Liver (tissue), 8 donors: ENCODE measurements at regions not wholly inside any gene's neighbourhood (a gene's known extent, or its start where the extent isn't known, plus 50 kb on each side); places are given as distances from the start of the nearest gene placed in this dataset.
"Not testable (repeated sequence)": the region's sequence is repeated elsewhere in the genome, so short reads cannot be mapped to it uniquely, and the experiment has no call there.

Source experiments
- DNase-seq: peaks from one replicate; pipeline ENCODE4 v3.0.0-alpha.2; 2017; ENCODE audit warnings: low spot score
- H3K27ac ChIP-seq, 2 donors: one replicate each; pipeline ENCODE4 v1.7.0; 2013; ENCODE audit warnings: inconsistent platforms in 2 of 2, low read length in 2 of 2, control low read depth in 1 of 2, low read depth in 1 of 2, mild to moderate bottlenecking in 1 of 2
- H3K27me3 ChIP-seq, 4 donors: one replicate each; pipeline versions ENCODE4 v1.6.1 to v1.7.0; 2013; ENCODE audit warnings: low read length in 3 of 4, inconsistent platforms in 1 of 4, mild to moderate bottlenecking in 1 of 4, moderate library complexity in 1 of 4; ENCODE audit not compliant: control insufficient read depth in 4 of 4, insufficient read depth in 4 of 4
- H3K36me3 ChIP-seq, 4 donors: one replicate each; pipeline versions ENCODE4 v1.6.1 to v1.7.0; 2013; ENCODE audit warnings: low read length in 3 of 4, mild to moderate bottlenecking in 3 of 4, low read depth in 1 of 4, moderate library complexity in 1 of 4; ENCODE audit not compliant: control insufficient read depth in 4 of 4, insufficient read depth in 3 of 4
- H3K4me1 ChIP-seq, 4 donors: one replicate each; pipeline versions ENCODE4 v1.6.1 to v1.7.0; 2013; ENCODE audit warnings: low read length in 3 of 4, mild to moderate bottlenecking in 3 of 4, moderate library complexity in 1 of 4; ENCODE audit not compliant: control insufficient read depth in 4 of 4, insufficient read depth in 4 of 4
- H3K4me3 ChIP-seq, 3 donors: one replicate each; pipeline versions ENCODE4 v1.6.1 to v1.7.0; 2013; ENCODE audit warnings: low read length in 3 of 3, control low read depth in 1 of 3, low read depth in 1 of 3, mild to moderate bottlenecking in 1 of 3
- H3K9ac ChIP-seq, 2 donors: one replicate each; pipeline ENCODE4 v1.7.0; 2013; ENCODE audit warnings: low read length in 2 of 2, mild to moderate bottlenecking in 2 of 2, moderate library complexity in 2 of 2, control low read depth in 1 of 2, low read depth in 1 of 2
- H3K9me3 ChIP-seq, 4 donors: one replicate each; pipeline versions ENCODE4 v1.6.1 to v1.7.0; 2013; ENCODE audit warnings: low read length in 3 of 4; ENCODE audit not compliant: control insufficient read depth in 4 of 4
- EGR1 ChIP-seq, 2 donors: IDR thresholded peaks; 2 replicates each; pipeline ENCODE4 v1.6.1; 2016 to 2018; ENCODE audit warnings: antibody characterized with exemption in 2 of 2, low read depth in 2 of 2
- FOXA1 ChIP-seq: IDR thresholded peaks from 2 replicates; pipeline ENCODE4 v1.6.1; 2016; ENCODE audit warnings: antibody characterized with exemption
- FOXA2 ChIP-seq: IDR thresholded peaks from 2 replicates; pipeline ENCODE4 v1.6.1; 2016; ENCODE audit warnings: antibody characterized with exemption
- GABPA ChIP-seq, 2 donors: IDR thresholded peaks in 1 of 2; conservative IDR thresholded peaks in 1 of 2; 2 replicates each; pipeline ENCODE4 v1.6.1; 2016; ENCODE audit warnings: antibody characterized with exemption in 2 of 2, mild to moderate bottlenecking in 1 of 2, moderate library complexity in 1 of 2
- HNF4A ChIP-seq, 2 donors: conservative IDR thresholded peaks; 2 replicates each; pipeline ENCODE4 v1.6.1; 2016; ENCODE audit warnings: antibody characterized with exemption in 2 of 2, mild to moderate bottlenecking in 2 of 2
- HNF4G ChIP-seq: IDR thresholded peaks from 2 replicates; pipeline ENCODE4 v1.6.1; 2016; ENCODE audit warnings: antibody characterized with exemption
- JUND ChIP-seq, 2 donors: IDR thresholded peaks; 2 replicates each; pipeline ENCODE4 v1.6.1; 2016; ENCODE audit warnings: antibody characterized with exemption in 2 of 2
- NR2F2 ChIP-seq: IDR thresholded peaks from 2 replicates; pipeline ENCODE4 v1.6.1; 2016; ENCODE audit warnings: antibody characterized with exemption
- RAD21 ChIP-seq, 2 donors: IDR thresholded peaks; 2 replicates each; pipeline ENCODE4 v1.6.1; 2016; ENCODE audit warnings: antibody characterized with exemption in 2 of 2, mild to moderate bottlenecking in 2 of 2
- RXRA ChIP-seq, 2 donors: IDR thresholded peaks; 2 replicates each; pipeline ENCODE4 v1.6.1; 2017 to 2018; ENCODE audit warnings: antibody characterized with exemption in 2 of 2, mild to moderate bottlenecking in 1 of 2
- SP1 ChIP-seq: IDR thresholded peaks from 2 replicates; pipeline ENCODE4 v1.6.1; 2018; ENCODE audit warnings: antibody characterized with exemption, mild to moderate bottlenecking
- TAF1 ChIP-seq: conservative IDR thresholded peaks from 2 replicates; pipeline ENCODE4 v1.6.1; 2016; ENCODE audit warnings: antibody characterized with exemption, mild to moderate bottlenecking
- WGBS: extraction: QIAGEN DNeasy Blood & Tissue Kit; methylation state at CpG from one replicate; pipeline ENCODE4 v1.1.7; 2013; 5-methylcytosine and 5-hydroxymethylcytosine counted together
- TF ChIP-seq, protein P1 (sequence below): IDR thresholded peaks from 2 replicates; pipeline ENCODE4 v1.6.1; 2016; ENCODE audit warnings: antibody characterized with exemption
- TF ChIP-seq, protein P2 (sequence below): IDR thresholded peaks from 2 replicates; pipeline ENCODE4 v1.6.1; 2016; ENCODE audit warnings: antibody characterized with exemption, mild to moderate bottlenecking
- TF ChIP-seq, protein P3 (sequence below): IDR thresholded peaks from 2 replicates; pipeline ENCODE4 v1.6.1; 2016; ENCODE audit warnings: antibody characterized with exemption
- TF ChIP-seq, protein P4 (sequence below): fragments of 150-350 bp; IDR thresholded peaks from 2 replicates; pipeline ENCODE4 v1.5.1; 2017; ENCODE audit warnings: improper control_type of control experiment, low read depth, low read length; ENCODE audit not compliant: missing input control
- TF ChIP-seq, protein P5 (sequence below): IDR thresholded peaks from 2 replicates; pipeline ENCODE4 v1.6.1; 2016; ENCODE audit warnings: antibody characterized with exemption
- donor health status: healthy.
- donor health status: healthy.
- donor health status: healthy.
- donor health status: healthy.
- donor health status: healthy.

DNA sequence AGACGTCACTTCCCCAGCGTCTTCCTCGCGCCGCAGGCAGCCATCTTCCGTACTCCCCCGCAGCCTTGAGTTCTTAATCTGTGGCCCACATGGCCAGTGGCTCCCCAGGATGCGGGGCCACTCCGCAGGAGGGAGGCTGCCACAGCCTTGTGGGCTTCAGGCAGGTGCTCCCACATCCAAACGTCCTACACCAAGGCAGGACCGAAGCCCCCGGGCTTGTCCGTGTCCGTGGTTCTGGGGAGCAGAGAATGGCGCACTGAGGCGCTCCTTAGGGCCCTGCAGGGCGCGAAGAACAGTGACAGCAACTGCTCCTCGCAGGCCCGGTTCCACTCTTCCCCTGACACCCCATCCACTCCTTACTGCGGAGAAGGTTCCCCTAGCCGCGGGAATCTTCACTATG is 755.8 kb downstream of the PRIM2 start:
- no peak for DNase-seq
- TF ChIP-seq HNF4G (no peak), FOXA2 (no peak), SP1 (no peak), TAF1 (no peak), GABPA (IDR thresholded peaks at IDR 0.05 in 1 of 2, conservative IDR thresholded peaks at IDR 0.05 in 1 of 2) (no peak), HNF4A (conservative IDR thresholded peaks at IDR 0.05) (no peak), NR2F2 (no peak), RAD21 (IDR thresholded peaks at IDR 0.05) (no peak), EGR1 (IDR thresholded peaks at IDR 0.05; ENCODE audit: low read depth in 2 of 2) (no peak)
- TF ChIP-seq, protein P1, sequence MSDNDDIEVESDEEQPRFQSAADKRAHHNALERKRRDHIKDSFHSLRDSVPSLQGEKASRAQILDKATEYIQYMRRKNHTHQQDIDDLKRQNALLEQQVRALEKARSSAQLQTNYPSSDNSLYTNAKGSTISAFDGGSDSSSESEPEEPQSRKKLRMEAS: no peak

DNA sequence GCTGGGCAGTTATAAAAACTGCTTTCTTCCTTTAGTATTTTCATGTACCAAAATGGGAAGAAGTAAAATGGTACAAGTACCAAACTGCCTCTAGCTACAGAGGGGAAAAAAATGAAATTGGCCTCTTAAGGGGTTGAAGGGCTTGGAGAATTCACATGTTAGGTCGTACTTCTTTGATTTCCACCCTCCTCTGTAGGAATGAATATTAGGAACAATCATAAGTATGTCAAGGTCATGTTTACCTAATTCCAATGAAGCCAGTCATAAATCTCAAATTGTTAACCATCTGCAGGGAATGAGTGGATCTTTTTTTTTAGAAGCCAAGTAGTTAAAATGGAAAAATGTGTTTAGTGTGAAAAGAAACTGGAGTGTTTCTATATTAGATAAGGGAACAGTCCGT is 772.6 kb downstream of the PRIM2 start:
- H3K9me3 ChIP-seq, H3K4me3 ChIP-seq, H3K36me3 ChIP-seq, H3K27me3 ChIP-seq, H3K9ac ChIP-seq, H3K27ac ChIP-seq, DNase-seq, H3K4me1 ChIP-seq: not testable (repeated sequence)
- WGBS: 51% methylated on average over 2 of the region's 2 CpGs

More for the DNA sequence above, 755.8 kb downstream of the PRIM2 start:
- no peaks in the 10 kb centered on the region for H3K9me3 ChIP-seq
- no peaks in the 10 kb centered on the region for H3K36me3 ChIP-seq
- WGBS: 90% methylated on average over 23 of the region's 23 CpGs
- H3K27ac ChIP-seq: no peak overlapping the region
- no peak overlapping the region for H3K9ac ChIP-seq
- H3K27me3 ChIP-seq: no peaks in the 10 kb centered on the region
- H3K4me1 ChIP-seq: no peaks in the 10 kb centered on the region
- H3K4me3 ChIP-seq: no peak overlapping the region

DNA sequence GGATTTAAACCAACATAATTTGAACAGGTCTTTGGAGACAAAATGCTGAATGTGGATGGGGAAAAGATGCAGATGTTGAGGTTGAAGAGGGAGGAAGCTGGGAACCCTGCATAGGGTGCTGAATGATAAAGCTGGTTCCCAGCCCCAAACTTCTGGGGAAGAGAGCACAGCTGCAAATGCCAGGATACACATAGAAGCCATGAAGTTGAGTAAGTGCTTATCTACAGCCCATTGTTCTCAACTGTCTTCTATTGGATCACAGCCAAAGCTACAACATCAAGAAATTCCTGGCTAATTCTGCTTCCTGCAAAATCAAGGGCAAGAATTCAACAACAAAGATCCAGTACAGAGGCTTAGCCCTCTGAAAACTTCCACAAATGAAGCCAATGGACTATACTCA is 779.8 kb downstream of the PRIM2 start:
- H3K4me1 ChIP-seq, H3K4me3 ChIP-seq, H3K27ac ChIP-seq, H3K9ac ChIP-seq, H3K9me3 ChIP-seq, H3K27me3 ChIP-seq, H3K36me3 ChIP-seq, DNase-seq: not testable (repeated sequence)

DNA sequence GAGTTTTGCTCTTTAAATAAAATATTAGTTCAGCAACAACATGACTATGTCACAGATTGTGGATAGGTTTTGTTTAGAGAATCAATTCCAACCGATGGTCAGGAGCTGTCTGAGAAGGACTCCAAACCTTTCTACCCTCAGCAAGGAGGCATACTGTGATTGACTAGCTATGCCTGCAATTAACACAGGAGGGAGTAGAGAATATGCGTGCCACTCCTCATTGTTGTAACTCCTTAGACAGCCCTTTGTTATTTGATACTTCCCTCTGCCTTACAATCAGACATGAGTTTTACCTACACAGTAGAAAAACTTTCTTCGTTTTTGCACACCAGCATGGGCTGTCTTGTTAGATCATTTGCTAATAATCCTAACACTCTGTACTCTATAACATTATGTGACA is 796.5 kb downstream of the PRIM2 start:
- no peak overlapping the region for H3K27ac ChIP-seq
- no peak for TF ChIP-seq TAF1
- TF ChIP-seq FOXA1: no peak
- TF ChIP-seq, protein P1: no peak
- no peak for TF ChIP-seq RXRA (IDR thresholded peaks at IDR 0.05)
- TF ChIP-seq, protein P2, sequence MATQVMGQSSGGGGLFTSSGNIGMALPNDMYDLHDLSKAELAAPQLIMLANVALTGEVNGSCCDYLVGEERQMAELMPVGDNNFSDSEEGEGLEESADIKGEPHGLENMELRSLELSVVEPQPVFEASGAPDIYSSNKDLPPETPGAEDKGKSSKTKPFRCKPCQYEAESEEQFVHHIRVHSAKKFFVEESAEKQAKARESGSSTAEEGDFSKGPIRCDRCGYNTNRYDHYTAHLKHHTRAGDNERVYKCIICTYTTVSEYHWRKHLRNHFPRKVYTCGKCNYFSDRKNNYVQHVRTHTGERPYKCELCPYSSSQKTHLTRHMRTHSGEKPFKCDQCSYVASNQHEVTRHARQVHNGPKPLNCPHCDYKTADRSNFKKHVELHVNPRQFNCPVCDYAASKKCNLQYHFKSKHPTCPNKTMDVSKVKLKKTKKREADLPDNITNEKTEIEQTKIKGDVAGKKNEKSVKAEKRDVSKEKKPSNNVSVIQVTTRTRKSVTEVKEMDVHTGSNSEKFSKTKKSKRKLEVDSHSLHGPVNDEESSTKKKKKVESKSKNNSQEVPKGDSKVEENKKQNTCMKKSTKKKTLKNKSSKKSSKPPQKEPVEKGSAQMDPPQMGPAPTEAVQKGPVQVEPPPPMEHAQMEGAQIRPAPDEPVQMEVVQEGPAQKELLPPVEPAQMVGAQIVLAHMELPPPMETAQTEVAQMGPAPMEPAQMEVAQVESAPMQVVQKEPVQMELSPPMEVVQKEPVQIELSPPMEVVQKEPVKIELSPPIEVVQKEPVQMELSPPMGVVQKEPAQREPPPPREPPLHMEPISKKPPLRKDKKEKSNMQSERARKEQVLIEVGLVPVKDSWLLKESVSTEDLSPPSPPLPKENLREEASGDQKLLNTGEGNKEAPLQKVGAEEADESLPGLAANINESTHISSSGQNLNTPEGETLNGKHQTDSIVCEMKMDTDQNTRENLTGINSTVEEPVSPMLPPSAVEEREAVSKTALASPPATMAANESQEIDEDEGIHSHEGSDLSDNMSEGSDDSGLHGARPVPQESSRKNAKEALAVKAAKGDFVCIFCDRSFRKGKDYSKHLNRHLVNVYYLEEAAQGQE: no peak
- TF ChIP-seq JUND (IDR thresholded peaks at IDR 0.05): no peak
- TF ChIP-seq, protein P3, sequence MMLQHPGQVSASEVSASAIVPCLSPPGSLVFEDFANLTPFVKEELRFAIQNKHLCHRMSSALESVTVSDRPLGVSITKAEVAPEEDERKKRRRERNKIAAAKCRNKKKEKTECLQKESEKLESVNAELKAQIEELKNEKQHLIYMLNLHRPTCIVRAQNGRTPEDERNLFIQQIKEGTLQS: no peak
- no peak for TF ChIP-seq SP1
- TF ChIP-seq EGR1 (IDR thresholded peaks at IDR 0.05; ENCODE audit: low read depth in 2 of 2): no peak
- TF ChIP-seq FOXA2: no peak
- TF ChIP-seq NR2F2: no peak
- no peak for TF ChIP-seq RAD21 (IDR thresholded peaks at IDR 0.05)
- TF ChIP-seq, protein P4, sequence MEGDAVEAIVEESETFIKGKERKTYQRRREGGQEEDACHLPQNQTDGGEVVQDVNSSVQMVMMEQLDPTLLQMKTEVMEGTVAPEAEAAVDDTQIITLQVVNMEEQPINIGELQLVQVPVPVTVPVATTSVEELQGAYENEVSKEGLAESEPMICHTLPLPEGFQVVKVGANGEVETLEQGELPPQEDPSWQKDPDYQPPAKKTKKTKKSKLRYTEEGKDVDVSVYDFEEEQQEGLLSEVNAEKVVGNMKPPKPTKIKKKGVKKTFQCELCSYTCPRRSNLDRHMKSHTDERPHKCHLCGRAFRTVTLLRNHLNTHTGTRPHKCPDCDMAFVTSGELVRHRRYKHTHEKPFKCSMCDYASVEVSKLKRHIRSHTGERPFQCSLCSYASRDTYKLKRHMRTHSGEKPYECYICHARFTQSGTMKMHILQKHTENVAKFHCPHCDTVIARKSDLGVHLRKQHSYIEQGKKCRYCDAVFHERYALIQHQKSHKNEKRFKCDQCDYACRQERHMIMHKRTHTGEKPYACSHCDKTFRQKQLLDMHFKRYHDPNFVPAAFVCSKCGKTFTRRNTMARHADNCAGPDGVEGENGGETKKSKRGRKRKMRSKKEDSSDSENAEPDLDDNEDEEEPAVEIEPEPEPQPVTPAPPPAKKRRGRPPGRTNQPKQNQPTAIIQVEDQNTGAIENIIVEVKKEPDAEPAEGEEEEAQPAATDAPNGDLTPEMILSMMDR: no peak
- TF ChIP-seq, protein P5, sequence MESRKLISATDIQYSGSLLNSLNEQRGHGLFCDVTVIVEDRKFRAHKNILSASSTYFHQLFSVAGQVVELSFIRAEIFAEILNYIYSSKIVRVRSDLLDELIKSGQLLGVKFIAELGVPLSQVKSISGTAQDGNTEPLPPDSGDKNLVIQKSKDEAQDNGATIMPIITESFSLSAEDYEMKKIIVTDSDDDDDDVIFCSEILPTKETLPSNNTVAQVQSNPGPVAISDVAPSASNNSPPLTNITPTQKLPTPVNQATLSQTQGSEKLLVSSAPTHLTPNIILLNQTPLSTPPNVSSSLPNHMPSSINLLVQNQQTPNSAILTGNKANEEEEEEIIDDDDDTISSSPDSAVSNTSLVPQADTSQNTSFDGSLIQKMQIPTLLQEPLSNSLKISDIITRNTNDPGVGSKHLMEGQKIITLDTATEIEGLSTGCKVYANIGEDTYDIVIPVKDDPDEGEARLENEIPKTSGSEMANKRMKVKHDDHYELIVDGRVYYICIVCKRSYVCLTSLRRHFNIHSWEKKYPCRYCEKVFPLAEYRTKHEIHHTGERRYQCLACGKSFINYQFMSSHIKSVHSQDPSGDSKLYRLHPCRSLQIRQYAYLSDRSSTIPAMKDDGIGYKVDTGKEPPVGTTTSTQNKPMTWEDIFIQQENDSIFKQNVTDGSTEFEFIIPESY: no peak
- no peaks in the 10 kb centered on the region for H3K9me3 ChIP-seq
- H3K36me3 ChIP-seq: no peaks in the 10 kb centered on the region
- H3K4me3 ChIP-seq: no peak overlapping the region
- DNase-seq: no peak
- no peaks in the 10 kb centered on the region for H3K4me1 ChIP-seq
- WGBS: 23% methylated on average over 3 of the region's 3 CpGs
- no peaks in the 10 kb centered on the region for H3K27me3 ChIP-seq
- H3K9ac ChIP-seq: no peak overlapping the region
